Stimulated activated effector memory CD8-positive, alpha-beta T cell treated with anti-CD3 and anti-CD28 coated beads, Interleukin-12 subunit alpha, Interleukin-12 subunit beta, amount 100 ng/mL, for 72 hours (primary cell): ENCODE measurements at regions not wholly inside any gene's neighbourhood (a gene's known extent, or its start where the extent isn't known, plus 50 kb on each side); places are given as distances from the start of the nearest gene placed in this dataset.
"Not testable (repeated sequence)": the region's sequence is repeated elsewhere in the genome, so short reads cannot be mapped to it uniquely, and the experiment has no call there.

ENCODE experiments used
- ATAC-seq: fragments of 150-1000 bp; cut with Tn5 transposase; 2 replicates; pipeline ENCODE4 v1.10.0; 2021
- DNase-seq, 2 donors: peaks; one replicate each; pipeline ENCODE4 v3.0.0; 2021 to 2022; ENCODE audit warnings: low spot score in 2 of 2
- H3K27ac Mint-ChIP-seq: one replicate; pipeline ENCODE4 v1.8.0; 2022; ENCODE audit warnings: mild to moderate bottlenecking, mixed read lengths
- H3K36me3 Mint-ChIP-seq: one replicate; pipeline ENCODE4 v1.8.0; 2022; ENCODE audit warnings: mild to moderate bottlenecking, mixed read lengths
- H3K4me1 Mint-ChIP-seq: one replicate; pipeline ENCODE4 v1.8.0; 2022; ENCODE audit warnings: mixed read lengths
- H3K4me3 Mint-ChIP-seq: one replicate; pipeline ENCODE4 v1.8.0; 2022; ENCODE audit warnings: mild to moderate bottlenecking, mixed read lengths
- H3K9me3 Mint-ChIP-seq: one replicate; pipeline ENCODE4 v1.8.0; 2022; ENCODE audit warnings: mixed read lengths

DNA sequence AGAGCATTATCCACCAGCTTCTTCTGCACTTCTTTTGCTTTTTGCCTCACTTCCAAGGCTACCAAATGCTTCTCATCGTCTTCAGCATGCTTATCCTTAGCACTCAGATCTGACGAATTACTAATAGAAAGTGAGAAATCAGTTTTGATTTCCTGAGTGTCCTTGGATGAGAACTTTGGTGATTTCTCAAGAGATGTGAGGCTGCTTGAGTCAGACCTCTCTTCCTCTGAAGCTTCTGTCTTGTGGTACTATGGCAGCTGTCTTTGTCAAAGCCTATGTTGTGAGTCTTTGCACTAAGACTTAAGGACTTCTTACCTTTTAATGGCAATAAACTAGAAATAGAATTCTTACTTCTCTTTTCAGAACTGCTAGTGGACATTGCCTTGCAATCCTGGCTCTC is 169.9 kb downstream of the CPE start:
- Mint-ChIP-seq H3K9me3 (no peaks in the 10 kb centered on the region), H3K36me3 (no peaks in the 10 kb centered on the region), H3K4me3 (no peak overlapping the region), H3K4me1 (peaks cover 15% of the 10 kb centered on the region), H3K27ac (no peak overlapping the region)
- ATAC-seq (no peak), DNase-seq (no peak)

DNA sequence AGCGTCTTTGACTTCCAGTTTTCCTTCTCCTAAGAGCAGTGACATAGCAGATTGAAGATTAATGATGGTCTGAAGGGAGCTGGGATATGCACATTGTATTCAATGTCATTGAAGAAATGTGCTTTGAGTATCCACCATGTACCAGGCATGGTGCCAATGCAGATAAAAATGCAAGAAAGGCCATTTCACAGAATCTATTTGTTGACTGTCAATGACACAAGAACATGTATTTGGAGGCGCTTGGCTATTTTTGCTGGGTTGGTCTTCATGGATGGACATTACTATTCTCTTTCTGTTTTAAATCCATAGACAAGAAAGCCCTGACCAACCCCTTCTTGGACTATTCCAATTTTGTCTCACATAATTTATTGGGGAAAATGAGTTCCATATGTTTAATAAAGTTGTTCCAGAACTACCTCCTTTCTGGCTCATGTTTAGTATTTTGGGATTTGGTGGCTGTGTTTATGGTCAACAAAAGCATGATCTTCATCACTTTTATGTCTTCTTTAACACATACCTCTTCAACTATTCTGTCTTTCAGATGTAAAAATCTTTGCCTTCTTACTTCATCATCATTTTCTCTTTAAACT is 174.5 kb downstream of the CPE start:
- Mint-ChIP-seq H3K4me3 (no peak overlapping the region), H3K9me3 (peaks cover 3% of the 10 kb centered on the region), H3K27ac (no peak overlapping the region), H3K36me3 (no peaks in the 10 kb centered on the region), H3K4me1 (peaks cover 5% of the 10 kb centered on the region)
- ATAC-seq (no peak), DNase-seq (no peak)

- Mint-ChIP-seq H3K36me3 (no peaks in the 10 kb centered on the region), H3K4me1 (no peaks in the 10 kb centered on the region), H3K4me3 (no peak overlapping the region), H3K9me3 (peaks cover 3% of the 10 kb centered on the region), H3K27ac (no peak overlapping the region)
- ATAC-seq = no peak
- DNase-seq = no peak
Measured at GRCh38 chr4:165555302-165555701, 176.5 kb downstream of the CPE start.

- ATAC-seq (no peak), DNase-seq (no peak)
- H3K4me3 Mint-ChIP-seq = no peak overlapping the region
- no peak overlapping the region for H3K27ac Mint-ChIP-seq
- H3K9me3 Mint-ChIP-seq = peaks cover 3% of the 10 kb centered on the region
- H3K4me1 Mint-ChIP-seq = no peaks in the 10 kb centered on the region
- no peaks in the 10 kb centered on the region for H3K36me3 Mint-ChIP-seq
Measured at GRCh38 chr4:165556383-165556782, 177.6 kb downstream of the CPE start.

- Mint-ChIP-seq H3K4me3 (no peak overlapping the region), H3K9me3 (peaks cover 3% of the 10 kb centered on the region), H3K27ac (no peak overlapping the region), H3K4me1 (no peaks in the 10 kb centered on the region), H3K36me3 (no peaks in the 10 kb centered on the region)
- DNase-seq = no peak
- ATAC-seq = no peak
Measured at GRCh38 chr4:165560941-165561340, 182.1 kb downstream of the CPE start.

DNA sequence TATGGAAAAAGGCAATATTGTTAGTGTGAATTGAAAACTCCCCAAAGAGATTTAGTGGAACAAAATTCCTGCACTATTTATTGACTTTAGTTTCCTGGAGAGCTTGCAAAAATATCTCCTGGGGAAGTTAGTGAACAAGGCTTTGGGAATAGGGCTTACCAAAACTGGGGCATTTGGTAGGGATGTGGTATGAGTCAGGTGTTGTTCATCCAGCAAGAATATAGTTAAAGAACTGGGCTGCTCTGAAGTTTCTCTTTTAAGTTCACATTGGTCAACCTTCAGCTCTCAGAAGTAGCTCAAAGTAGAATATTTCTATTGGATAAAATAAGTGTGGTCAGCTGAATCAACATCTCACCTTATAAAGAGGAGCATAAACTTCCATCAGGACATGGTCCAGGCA is 185.0 kb downstream of the CPE start:
- H3K4me3 Mint-ChIP-seq = no peak overlapping the region
- H3K9me3 Mint-ChIP-seq = peaks cover 7% of the 10 kb centered on the region
- no peaks in the 10 kb centered on the region for H3K4me1 Mint-ChIP-seq
- no peak overlapping the region for H3K27ac Mint-ChIP-seq
- no peak for ATAC-seq
- no peaks in the 10 kb centered on the region for H3K36me3 Mint-ChIP-seq
- DNase-seq = no peak

DNA sequence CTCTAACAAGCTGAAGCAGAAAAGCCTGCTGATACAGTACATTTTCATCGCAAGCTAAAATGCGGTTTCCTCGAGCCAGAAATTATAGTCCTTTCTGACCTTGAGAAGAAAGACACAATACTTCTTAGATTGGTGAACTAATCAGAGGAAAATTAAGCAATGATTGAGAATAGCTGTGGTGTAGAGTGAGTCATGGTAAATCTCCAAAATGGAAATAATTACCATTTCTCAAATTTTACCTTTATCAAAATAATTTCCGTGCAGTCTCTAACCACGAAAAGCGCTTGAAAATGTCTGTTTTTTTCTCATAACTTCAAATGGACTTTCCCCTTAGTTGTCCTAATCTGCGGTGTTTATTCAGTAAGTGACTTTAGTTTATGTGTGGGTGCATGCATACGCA is 190.2 kb downstream of the CPE start:
- Mint-ChIP-seq H3K36me3 (no peaks in the 10 kb centered on the region), H3K4me3 (no peak overlapping the region), H3K4me1 (no peaks in the 10 kb centered on the region), H3K27ac (no peak overlapping the region), H3K9me3 (peaks cover 7% of the 10 kb centered on the region)
- DNase-seq = no peak
- no peak for ATAC-seq

- ATAC-seq, H3K36me3 Mint-ChIP-seq, DNase-seq, H3K4me1 Mint-ChIP-seq, H3K27ac Mint-ChIP-seq, H3K4me3 Mint-ChIP-seq, H3K9me3 Mint-ChIP-seq: not testable (repeated sequence)
Measured at GRCh38 chr4:165571476-165571875, 192.7 kb downstream of the CPE start.

DNA sequence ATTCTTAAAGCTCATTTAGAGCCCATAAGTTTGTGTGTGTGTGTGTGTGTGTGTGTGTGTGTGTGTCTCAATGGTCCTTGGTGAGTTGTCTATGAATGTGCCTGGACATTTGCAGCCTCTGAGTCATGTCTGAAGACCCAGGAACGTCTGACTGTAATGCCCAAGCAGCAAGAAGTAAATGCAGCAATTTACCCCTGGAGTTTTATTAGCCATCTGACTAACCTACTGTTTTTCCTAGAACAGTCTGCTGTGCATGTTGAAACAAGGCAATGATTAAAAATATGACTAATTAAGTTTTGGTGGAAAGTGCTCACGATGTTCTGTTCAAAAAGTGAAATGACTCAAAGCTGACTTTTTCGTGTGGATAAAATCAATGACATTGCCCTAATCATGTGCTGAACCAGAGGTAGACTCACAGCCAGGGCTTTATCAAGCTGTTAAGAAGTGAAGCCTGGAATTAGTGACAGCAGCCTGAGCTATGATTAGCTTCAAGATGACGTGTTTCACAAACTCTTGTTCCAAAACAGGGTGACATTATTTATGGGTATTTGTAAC is 201.6 kb downstream of the CPE start:
- DNase-seq (no peak), ATAC-seq (peak; percentile 67)
- Mint-ChIP-seq H3K4me1 (no peaks in the 10 kb centered on the region), H3K27ac (no peak overlapping the region), H3K9me3 (peaks cover 3% of the 10 kb centered on the region), H3K36me3 (no peaks in the 10 kb centered on the region), H3K4me3 (no peak overlapping the region)

DNA sequence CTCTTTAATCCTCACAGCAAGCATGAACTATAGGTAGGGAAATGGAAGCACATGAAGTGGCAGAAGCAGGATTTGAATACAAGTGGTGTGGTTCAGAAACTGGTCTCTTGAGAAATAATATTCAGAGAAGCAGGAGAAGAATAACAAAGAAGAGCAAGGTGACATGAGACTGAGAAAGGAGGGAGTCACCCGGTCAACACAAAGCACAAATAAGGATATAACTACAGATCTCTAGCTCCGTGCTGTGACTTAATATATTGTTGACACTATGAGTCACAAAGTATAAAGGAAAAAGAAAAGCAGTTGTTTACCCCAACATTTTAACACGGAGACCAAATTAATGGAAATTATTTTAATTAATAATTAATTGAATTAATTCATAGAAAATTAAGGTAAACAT is 204.5 kb downstream of the CPE start:
- no peaks in the 10 kb centered on the region for H3K36me3 Mint-ChIP-seq
- no peaks in the 10 kb centered on the region for H3K4me1 Mint-ChIP-seq
- peaks cover 9% of the 10 kb centered on the region for H3K9me3 Mint-ChIP-seq
- H3K27ac Mint-ChIP-seq = no peak overlapping the region
- H3K4me3 Mint-ChIP-seq = no peak overlapping the region
- DNase-seq (no peak), ATAC-seq (no peak)

- H3K9me3 Mint-ChIP-seq = peaks cover 12% of the 10 kb centered on the region
- no peak overlapping the region for H3K4me3 Mint-ChIP-seq
- no peaks in the 10 kb centered on the region for H3K36me3 Mint-ChIP-seq
- ATAC-seq (no peak), DNase-seq (no peak)
- H3K27ac Mint-ChIP-seq = no peak overlapping the region
- H3K4me1 Mint-ChIP-seq = no peaks in the 10 kb centered on the region
Measured at GRCh38 chr4:165584916-165585315, 206.1 kb downstream of the CPE start.

DNA sequence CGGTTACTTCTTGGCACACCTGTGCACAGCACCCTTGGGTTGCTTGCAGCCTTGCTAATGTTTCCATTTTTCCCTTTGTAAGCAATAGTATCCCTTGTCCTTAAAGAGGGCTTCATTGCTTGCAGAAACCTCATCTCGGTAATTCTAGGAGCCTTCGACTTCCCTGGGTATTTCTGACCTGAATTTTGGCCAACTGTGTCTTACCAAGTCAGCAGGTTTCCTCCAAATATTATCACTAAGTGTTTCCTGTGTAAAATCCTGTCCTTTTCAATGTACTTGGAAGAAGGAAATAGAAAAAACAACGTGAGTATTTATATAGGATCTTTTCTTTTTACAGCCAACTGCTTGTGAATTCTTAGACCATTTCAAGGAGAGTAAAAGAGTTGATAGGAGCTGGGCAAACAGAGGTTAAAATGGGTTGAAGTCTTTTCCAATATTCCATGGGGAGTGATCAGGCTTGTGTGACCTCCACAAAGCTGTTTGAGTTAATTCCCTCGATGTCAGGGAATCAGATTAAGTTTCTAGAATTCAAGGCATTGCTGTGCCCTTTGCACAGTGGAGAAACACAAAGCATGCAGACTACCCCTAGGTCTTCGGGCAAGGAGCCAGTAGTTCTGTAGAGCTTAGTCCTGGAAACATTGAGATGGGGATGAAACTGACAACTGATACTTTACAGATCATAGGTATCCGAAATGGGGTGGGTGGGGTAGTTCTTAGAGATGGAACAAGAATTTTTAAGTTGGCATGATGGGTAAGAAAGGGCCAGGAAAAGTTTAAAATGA is 209.9 kb downstream of the CPE start:
- no peaks in the 10 kb centered on the region for H3K36me3 Mint-ChIP-seq

DNA sequence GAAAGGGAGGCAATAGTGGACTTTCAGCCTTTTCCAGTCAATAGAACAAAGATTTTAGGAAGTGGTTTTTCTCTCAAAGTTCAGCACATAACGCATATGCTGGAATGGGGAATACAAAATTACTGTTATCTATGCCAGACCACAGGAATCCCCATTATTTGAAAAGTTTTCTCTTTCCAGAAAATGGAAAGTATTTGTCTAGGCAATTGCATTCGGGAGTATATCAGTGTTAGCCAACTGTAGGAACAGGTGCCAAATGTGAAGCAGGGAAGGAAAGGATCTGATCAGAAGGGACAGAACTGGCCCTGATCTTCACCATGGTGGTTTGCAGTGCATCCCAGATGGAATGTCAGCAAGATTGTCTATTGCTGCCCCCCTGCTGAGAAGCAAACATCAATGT is 213.6 kb downstream of the CPE start:
- no peaks in the 10 kb centered on the region for H3K4me1 Mint-ChIP-seq
- DNase-seq = no peak
- no peak overlapping the region for H3K27ac Mint-ChIP-seq
- no peaks in the 10 kb centered on the region for H3K36me3 Mint-ChIP-seq
- peaks cover 10% of the 10 kb centered on the region for H3K9me3 Mint-ChIP-seq
- ATAC-seq = no peak
- no peak overlapping the region for H3K4me3 Mint-ChIP-seq

More for the DNA sequence above, 209.9 kb downstream of the CPE start:
- H3K4me3 Mint-ChIP-seq = no peak overlapping the region
- no peak for ATAC-seq
- H3K9me3 Mint-ChIP-seq = peaks cover 10% of the 10 kb centered on the region
- no peak for DNase-seq
- H3K4me1 Mint-ChIP-seq = no peaks in the 10 kb centered on the region
- H3K27ac Mint-ChIP-seq = no peak overlapping the region

DNA sequence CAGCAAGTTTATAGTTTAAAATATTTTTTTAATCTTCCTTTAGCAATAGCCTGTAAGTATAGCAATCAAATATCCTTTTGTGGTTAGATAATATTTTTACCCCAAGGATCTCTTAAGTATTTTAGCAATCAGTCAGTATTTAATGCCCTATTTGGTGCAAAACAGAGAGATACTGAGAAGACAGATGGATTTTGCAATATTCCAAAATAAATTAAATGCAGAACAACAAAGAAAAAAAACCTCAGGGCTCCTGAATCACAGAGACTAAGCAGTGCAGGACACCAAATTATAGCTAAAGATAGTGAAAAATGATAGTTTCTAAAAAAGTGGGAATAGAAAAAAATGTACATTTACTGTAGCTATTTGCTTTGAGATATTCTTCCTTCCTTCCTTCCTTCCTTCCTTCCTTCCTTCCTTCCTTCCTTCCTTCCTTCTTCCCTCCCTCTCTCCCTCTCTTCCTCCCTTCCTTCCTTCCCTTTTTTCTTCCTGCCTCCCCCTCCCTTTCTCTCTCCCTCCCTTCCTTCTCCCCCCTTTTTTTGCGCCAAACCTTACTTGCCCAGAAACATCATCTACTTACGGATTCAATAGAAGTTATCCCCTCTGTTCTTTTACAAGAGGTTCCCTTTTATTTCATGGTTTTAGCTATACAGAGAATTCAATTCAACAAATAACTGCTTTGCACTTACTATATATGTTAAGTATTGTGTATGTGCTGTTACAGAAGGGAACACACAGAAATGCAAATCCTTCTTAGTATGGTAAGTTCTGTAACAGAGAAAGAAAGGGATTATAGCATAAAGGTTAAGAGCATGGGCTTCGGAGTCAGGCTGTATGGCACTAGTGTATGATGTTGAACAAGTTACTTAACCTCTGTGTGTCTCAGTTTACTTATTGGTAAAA is 219.0 kb downstream of the CPE start:
- DNase-seq (no peak), ATAC-seq (no peak)
- no peaks in the 10 kb centered on the region for H3K9me3 Mint-ChIP-seq
- no peak overlapping the region for H3K4me3 Mint-ChIP-seq
- no peaks in the 10 kb centered on the region for H3K36me3 Mint-ChIP-seq
- H3K4me1 Mint-ChIP-seq = no peaks in the 10 kb centered on the region
- H3K27ac Mint-ChIP-seq = no peak overlapping the region

DNA sequence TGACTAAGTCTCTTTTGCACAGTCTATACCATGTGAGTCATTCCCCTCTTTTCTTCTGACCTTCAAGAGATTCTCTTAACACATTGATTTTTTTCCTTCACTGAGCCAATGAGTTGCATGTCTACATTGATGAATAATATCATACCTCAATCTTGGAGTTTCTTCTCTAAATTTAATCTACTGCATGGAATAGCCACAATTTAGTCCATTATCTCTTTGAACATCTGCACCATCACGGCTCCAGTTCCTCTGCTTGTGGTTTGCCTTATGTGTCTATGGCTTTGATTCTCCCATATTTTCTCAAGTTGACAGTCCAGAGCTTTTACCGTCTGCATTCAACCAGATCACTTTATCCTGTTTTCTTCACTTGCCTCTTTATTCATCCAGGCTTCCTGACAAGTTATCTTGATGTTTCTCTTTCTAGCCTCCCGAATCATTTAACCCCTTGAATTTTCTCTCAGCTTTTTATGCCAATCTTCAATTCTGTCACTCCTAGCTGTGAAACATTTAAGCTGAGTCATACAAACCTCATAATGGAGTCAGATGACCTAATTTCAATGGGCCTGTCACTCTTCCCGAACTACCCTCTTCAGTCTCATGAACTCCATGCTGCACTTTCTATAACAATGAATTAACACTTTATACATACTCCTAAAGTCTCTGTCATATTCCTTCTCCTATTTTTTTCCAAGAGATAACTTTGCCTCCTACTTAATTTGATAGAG is 222.3 kb downstream of the CPE start:
- ATAC-seq (no peak), DNase-seq (no peak)
- no peak overlapping the region for H3K27ac Mint-ChIP-seq
- H3K9me3 Mint-ChIP-seq = no peaks in the 10 kb centered on the region
- no peaks in the 10 kb centered on the region for H3K36me3 Mint-ChIP-seq
- no peaks in the 10 kb centered on the region for H3K4me1 Mint-ChIP-seq
- no peak overlapping the region for H3K4me3 Mint-ChIP-seq
